GM19043 (cell line): ENCODE measurements at regions not wholly inside any gene's neighbourhood (a gene's known extent, or its start where the extent isn't known, plus 50 kb on each side); places are given as distances from the start of the nearest gene placed in this dataset.
"Not testable (repeated sequence)": the region's sequence is repeated elsewhere in the genome, so short reads cannot be mapped to it uniquely, and the experiment has no call there.

Experiments used
- ATAC-seq: cut with Tn5 transposase; IDR thresholded peaks from one replicate; pipeline ENCODE4 v1.9.1; 2021; ENCODE audit warnings: low read depth; ENCODE audit not compliant: unreplicated experiment

- no peak for ATAC-seq
Observed at GRCh38 chr13:50422181-50423148, 407.2 kb downstream of the KCNRG start.

- no peak for ATAC-seq
Observed at GRCh38 chr13:50424993-50425392, 409.7 kb downstream of the KCNRG start.

DNA sequence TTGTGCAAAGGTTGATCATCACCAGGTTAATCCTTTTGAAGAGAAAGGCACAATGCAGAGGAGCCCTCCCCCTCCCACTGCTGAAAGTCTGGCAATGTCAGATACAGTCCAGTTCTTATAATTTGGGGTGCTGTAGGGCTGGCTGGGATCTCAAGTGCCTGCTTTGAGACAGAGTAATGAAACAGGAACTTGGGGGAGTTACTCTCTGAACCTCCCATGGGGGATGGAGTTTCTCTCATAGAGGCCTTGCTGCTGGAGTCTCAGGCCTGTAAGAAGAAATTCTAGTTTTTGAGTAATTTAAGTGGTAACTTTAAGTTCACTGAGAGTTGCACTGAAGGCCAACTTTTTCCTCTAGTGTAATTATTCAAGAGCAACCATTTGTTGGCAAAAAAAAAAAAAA, 410.5 kb downstream of the KCNRG start:
- no peak for ATAC-seq

GRCh38 chr13:50426927-50427326, 411.7 kb downstream of the KCNRG start:
- no peak for ATAC-seq

GRCh38 chr13:50427511-50427910, 412.3 kb downstream of the KCNRG start:
- not testable (repeated sequence) for ATAC-seq

GRCh38 chr13:50428183-50428877, 413.1 kb downstream of the KCNRG start:
- ATAC-seq, result no peak

DNA sequence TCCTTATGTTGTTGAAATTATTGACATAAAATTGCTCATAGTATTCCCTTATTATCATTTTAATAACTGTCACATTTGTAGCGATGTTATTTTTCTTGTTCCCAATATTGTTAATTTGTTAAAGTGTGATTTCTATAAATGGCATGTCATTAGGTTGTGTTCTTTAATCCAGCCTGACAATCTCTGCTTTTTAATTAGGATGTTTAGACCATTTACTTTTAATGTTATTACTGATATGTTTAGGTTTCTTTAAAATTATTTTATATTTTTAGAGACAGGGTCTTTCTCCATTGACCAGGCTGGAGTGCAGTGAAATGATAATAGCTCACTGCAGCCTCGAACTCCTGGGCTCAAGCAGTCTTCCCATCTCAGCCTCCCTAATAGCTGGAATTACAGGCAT, 408.5 kb downstream of the DLEU7 start:
- no peak for ATAC-seq

DNA sequence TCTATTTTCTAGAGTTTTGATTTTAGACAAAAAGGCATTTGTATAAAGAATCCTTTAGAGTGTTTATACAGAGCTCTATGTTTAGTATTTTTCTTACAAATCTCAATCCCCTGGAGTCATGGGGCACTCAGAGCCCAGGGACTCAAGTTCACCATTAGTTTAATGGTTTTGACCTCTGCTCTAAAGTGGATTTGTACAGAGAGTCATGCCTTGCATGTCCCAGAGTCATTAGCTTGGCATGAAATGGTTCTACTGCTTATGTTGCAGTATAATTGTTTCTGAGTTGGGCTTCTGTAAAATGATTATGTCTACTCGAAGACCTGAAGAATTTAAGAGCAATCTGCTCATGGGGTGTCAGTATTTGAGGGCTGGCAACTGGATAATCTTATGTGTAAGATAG, 406.2 kb downstream of the DLEU7 start:
- ATAC-seq, result no peak

DNA sequence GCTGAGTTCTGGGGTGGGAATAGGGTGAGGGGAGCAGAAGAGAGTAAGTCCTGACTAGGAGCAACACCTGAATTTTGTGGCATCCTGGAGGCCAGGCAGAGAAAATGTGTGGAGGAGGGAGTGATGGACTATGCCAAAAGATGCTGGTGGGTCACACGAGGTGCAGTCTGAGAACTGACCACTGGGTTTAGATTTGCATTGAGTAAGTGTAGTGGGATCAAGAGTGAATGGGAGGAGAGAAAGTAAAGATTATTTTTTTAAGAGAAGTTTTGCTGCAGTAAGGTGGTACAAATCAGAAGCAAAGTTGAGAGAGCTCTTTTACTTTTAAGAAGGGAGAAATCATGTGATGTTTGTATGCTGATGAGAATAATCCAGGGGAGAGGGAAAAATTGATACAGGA, 405.1 kb downstream of the DLEU7 start:
- ATAC-seq, result no peak

GRCh38 chr13:50441130-50441529, 402.4 kb downstream of the DLEU7 start:
- ATAC-seq, result no peak

DNA sequence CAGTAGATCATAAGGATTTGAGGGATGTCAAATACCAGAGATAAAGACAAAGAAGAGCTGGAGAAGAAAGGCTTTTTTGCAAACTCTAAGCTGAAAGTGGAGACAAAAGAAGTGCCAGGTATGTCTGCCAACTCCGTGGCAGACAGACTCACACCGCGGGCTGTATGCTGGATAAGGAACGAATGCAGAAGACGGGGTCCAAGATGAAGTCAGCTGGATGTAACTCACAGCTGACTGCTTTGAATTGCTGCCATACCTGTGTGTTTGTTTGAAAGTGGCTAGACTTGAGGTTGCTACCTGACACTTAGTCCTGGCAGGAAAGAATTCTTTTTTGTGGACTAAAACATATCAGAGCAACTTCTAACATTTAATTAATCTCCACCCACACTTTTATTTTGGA, 398.8 kb downstream of the DLEU7 start:
- no peak for ATAC-seq

DNA sequence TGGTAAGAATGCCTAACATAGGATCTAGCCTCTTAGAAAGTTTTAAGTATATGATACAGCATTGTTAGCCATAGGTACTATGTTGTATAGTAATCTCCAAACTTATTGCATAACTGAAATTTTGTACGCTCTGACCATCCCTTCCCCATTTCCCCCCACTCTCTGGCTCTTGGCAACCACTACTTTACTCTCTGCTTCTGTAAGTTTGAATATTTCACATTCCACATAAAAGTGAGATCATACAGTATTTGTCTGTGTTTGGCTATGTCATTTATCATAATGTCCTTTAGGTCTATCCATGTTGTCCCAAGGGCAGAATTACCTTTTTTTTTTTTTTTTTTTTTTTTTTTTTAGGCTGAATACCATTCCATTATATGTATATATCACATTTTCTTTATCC, 396.9 kb downstream of the DLEU7 start:
- no peak for ATAC-seq

- ATAC-seq, result no peak
Observed at GRCh38 chr13:50448535-50448998, 394.9 kb downstream of the DLEU7 start.

- ATAC-seq, result no peak
Observed at GRCh38 chr13:50449465-50449864, 394.0 kb downstream of the DLEU7 start.

DNA sequence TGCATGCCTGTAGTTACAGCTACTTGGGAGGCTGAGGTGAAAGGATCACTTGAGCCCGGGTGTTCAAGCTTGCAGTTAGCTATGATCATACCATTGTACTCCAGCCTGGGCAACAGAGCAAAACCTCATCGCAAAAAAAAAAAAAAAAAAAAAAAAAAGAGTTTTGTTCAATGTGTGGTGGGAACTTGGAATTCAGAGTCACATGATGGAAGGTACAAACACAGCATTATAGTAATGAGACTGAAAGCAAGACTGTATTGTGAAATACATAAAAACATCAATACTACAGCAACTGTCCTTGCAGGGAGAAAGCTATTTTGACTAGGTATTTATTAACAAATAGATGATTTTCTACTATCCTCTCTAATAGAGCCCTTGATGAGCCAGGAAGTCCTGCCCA, 393.2 kb downstream of the DLEU7 start:
- ATAC-seq, result no peak

DNA sequence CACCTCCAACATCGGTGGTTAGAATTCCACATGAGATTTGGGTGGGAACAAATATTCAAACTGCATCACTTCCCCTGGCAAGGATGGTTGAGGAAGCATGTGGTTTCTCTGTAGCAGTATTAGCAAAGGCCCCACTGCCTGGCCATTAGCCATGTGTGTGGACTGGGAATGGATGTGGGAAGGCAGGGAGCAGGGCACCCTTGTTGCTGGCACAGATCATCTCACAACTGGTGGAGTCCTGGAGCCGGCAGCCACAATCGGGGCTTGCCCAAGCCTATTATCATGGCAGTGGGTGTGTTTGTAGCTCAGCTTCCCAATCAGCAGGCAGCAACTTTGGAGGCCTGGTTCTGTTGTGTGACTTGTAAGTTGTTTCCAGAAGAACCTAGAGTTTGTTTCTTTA, 391.9 kb downstream of the DLEU7 start:
- no peak for ATAC-seq

DNA sequence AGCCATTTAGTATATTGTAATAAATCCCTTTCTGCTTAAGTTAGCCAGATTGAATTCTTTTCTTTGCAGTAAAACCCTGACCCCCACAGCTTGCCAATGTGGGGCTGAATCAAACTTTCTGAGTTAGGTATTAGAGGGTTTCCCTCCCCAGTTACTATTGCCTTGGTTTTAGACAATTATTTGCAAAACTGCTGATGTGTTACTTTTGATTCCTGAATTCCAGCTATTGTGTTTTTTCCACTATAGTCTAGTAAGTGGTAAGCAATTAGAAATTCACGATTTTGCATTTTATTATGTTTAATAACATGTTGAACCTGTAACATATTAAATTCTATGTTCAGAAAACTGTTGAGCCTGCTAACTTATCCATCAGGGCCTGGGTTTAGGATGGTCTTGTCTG, 391.5 kb downstream of the DLEU7 start:
- ATAC-seq, result no peak

DNA sequence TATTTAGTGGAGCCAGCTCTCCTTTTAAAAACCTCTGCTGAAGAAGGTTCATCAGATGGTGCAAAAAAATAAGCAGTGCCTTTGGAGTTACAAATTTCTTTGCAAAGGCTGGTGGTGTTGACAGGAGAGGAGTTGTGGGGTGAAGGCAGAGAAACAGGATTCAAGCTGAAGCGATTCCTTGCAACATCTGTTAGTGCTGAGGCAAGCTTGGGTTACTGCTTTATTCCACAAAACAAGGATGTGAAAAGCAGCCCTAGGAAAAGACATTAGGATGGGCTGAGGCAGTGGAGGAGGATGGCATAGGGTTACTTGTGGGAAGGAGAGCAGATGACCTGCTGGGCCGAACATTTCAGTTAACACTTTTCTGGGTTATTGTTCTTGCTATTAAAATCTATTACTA, 390.7 kb downstream of the DLEU7 start:
- ATAC-seq, result no peak

- ATAC-seq, result no peak
Observed at GRCh38 chr13:50453188-50453587, 390.3 kb downstream of the DLEU7 start.

DNA sequence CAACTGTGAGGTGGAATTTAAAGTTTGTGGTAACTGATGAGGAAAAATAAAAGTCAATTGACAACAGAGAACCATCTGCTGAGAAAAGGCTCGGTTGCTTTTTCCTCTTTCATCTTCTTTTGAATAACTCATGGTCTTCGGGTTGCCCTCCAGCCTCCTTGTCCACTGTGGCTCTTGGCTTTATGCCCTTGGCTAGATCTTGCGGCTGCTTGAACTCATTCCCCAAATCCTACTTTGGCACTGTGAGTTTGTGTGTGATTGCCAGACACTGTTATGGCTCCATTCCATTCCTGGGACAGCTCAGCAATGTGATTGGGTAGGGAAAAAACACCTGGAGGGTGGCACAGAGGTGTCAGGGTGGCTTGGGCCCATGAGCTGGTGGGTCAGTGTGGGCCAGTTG, 387.4 kb downstream of the DLEU7 start:
- ATAC-seq, result no peak
